ENCODE measurements at regions not wholly inside any gene's neighbourhood (a gene's known extent, or its start where the extent isn't known, plus 50 kb on each side); places are given as distances from the start of the nearest gene placed in this dataset.

DNA sequence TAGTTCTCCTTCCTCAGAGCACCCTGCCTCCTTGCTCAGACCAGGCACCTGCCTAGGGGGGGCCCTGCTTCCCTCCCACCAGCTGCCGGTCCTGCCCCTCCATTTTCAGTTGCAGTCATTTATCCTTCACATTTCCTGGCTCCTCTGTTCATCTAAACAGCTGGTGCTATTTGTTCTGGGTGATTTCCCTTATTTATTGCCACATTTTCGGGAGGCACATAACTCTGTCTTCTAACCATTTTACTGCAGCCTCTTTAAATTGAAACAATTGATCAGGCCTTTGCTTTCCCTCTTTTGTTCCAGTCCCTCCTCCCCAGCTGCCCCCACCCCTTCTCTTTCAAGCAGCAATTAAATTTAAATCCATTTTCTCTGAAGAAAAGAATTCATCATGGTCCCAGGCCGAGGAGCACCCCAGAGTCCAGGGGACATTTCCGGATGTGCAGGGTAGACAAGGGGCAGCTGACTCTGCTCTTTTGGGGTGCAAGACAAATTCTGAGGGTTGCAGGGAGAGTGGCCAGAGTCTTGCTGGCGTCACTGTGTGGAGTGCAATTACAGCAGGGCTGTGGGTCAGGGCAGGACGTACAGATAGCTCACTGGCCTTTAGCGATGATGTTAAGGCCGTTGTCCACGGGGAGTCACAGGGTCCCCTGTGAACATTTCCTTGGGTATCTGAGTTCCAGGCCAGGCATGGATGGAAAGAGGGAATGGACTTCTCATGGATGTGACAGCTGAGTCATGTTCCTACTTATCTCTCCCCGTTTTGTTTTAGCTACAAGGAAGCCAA, 476.4 kb downstream of the TBC1D22A start:
- TF ChIP-seq, protein P1, sequence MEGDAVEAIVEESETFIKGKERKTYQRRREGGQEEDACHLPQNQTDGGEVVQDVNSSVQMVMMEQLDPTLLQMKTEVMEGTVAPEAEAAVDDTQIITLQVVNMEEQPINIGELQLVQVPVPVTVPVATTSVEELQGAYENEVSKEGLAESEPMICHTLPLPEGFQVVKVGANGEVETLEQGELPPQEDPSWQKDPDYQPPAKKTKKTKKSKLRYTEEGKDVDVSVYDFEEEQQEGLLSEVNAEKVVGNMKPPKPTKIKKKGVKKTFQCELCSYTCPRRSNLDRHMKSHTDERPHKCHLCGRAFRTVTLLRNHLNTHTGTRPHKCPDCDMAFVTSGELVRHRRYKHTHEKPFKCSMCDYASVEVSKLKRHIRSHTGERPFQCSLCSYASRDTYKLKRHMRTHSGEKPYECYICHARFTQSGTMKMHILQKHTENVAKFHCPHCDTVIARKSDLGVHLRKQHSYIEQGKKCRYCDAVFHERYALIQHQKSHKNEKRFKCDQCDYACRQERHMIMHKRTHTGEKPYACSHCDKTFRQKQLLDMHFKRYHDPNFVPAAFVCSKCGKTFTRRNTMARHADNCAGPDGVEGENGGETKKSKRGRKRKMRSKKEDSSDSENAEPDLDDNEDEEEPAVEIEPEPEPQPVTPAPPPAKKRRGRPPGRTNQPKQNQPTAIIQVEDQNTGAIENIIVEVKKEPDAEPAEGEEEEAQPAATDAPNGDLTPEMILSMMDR (IDR thresholded peaks at IDR 0.05): no peak
- TF ChIP-seq, protein P2, sequence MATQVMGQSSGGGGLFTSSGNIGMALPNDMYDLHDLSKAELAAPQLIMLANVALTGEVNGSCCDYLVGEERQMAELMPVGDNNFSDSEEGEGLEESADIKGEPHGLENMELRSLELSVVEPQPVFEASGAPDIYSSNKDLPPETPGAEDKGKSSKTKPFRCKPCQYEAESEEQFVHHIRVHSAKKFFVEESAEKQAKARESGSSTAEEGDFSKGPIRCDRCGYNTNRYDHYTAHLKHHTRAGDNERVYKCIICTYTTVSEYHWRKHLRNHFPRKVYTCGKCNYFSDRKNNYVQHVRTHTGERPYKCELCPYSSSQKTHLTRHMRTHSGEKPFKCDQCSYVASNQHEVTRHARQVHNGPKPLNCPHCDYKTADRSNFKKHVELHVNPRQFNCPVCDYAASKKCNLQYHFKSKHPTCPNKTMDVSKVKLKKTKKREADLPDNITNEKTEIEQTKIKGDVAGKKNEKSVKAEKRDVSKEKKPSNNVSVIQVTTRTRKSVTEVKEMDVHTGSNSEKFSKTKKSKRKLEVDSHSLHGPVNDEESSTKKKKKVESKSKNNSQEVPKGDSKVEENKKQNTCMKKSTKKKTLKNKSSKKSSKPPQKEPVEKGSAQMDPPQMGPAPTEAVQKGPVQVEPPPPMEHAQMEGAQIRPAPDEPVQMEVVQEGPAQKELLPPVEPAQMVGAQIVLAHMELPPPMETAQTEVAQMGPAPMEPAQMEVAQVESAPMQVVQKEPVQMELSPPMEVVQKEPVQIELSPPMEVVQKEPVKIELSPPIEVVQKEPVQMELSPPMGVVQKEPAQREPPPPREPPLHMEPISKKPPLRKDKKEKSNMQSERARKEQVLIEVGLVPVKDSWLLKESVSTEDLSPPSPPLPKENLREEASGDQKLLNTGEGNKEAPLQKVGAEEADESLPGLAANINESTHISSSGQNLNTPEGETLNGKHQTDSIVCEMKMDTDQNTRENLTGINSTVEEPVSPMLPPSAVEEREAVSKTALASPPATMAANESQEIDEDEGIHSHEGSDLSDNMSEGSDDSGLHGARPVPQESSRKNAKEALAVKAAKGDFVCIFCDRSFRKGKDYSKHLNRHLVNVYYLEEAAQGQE (IDR thresholded peaks at IDR 0.05; ENCODE audit: insufficient read depth in 1 of 2, low read depth in 2 of 2, low read length in 1 of 2): no peak
- no peak for TF ChIP-seq SIN3A (IDR thresholded peaks at IDR 0.05; ENCODE audit: borderline replicate concordance, insufficient read depth, low read depth, low read length)

All from Panc1 (cell line).